Neuronal stem cell (in vitro differentiated cells): ENCODE measurements at regions not wholly inside any gene's neighbourhood (a gene's known extent, or its start where the extent isn't known, plus 50 kb on each side); places are given as distances from the start of the nearest gene placed in this dataset.

ENCODE experiments used
- DNase-seq: peaks from one replicate; pipeline ENCODE4 v3.0.0-alpha.2; 2013; ENCODE audit warnings: low spot score
- H2AFZ ChIP-seq: one replicate; pipeline ENCODE4 v1.6.1; 2013; ENCODE audit warnings: mild to moderate bottlenecking, low read length, inconsistent platforms
- H2AK5ac ChIP-seq: 2 replicates; pipeline ENCODE4 v1.6.1; 2013; ENCODE audit warnings: low read depth, mild to moderate bottlenecking, inconsistent platforms, low read length, moderate library complexity, mixed read lengths
- H2BK120ac ChIP-seq: 2 replicates; pipeline ENCODE4 v1.6.1; 2013; ENCODE audit warnings: low read depth, mild to moderate bottlenecking, inconsistent platforms, low read length, moderate library complexity, mixed read lengths
- H2BK12ac ChIP-seq: one replicate; pipeline ENCODE4 v1.6.1; 2013; ENCODE audit warnings: low read length, inconsistent platforms
- H2BK15ac ChIP-seq: 2 replicates; pipeline ENCODE4 v1.6.1; 2013; ENCODE audit warnings: mild to moderate bottlenecking, low read length, inconsistent platforms, mixed read lengths
- H2BK5ac ChIP-seq: one replicate; pipeline ENCODE4 v1.6.1; 2013; ENCODE audit warnings: inconsistent platforms, mild to moderate bottlenecking, low read length, moderate library complexity
- H3K14ac ChIP-seq: one replicate; pipeline ENCODE4 v1.6.1; 2013; ENCODE audit warnings: low read length, inconsistent platforms
- H3K18ac ChIP-seq: 2 replicates; pipeline ENCODE4 v1.6.1; 2013; ENCODE audit warnings: low read length, inconsistent platforms
- H3K23ac ChIP-seq: 2 replicates; pipeline ENCODE4 v1.6.1; 2013; ENCODE audit warnings: low read depth, mild to moderate bottlenecking, mixed read lengths, low read length, inconsistent platforms; ENCODE audit not compliant: poor library complexity
- H3K27ac ChIP-seq: replicated peaks from 3 replicates; pipeline ENCODE4 v1.5.1; 2013; ENCODE audit warnings: low read length, inconsistent platforms
- H3K27me3 ChIP-seq, 3 experiments: 2 replicates each; pipeline ENCODE4 v1.6.1; 2013; ENCODE audit warnings: low read length in 3 of 3, mild to moderate bottlenecking in 2 of 3, inconsistent platforms in 1 of 3, low read depth in 1 of 3, mixed read lengths in 1 of 3, moderate library complexity in 1 of 3; ENCODE audit not compliant: control insufficient read depth in 3 of 3, insufficient read depth in 3 of 3
- H3K36me3 ChIP-seq, 2 donors: replicated peaks in 1 of 2; 2 replicates each; pipeline ENCODE4 v1.6.1; 2013; ENCODE audit warnings: low read length in 2 of 2; ENCODE audit not compliant: control insufficient read depth in 2 of 2, insufficient read depth in 2 of 2
- H3K4ac ChIP-seq: 2 replicates; pipeline ENCODE4 v1.6.1; 2013; ENCODE audit warnings: inconsistent platforms, mild to moderate bottlenecking, low read length, moderate library complexity
- H3K4me1 ChIP-seq, 2 donors: 1 replicate in 1 of 2; 2 replicates in 1 of 2; pipeline ENCODE4 v1.6.1; 2013; ENCODE audit warnings: low read length in 2 of 2, low read depth in 1 of 2; ENCODE audit not compliant: control insufficient read depth in 2 of 2, insufficient read depth in 1 of 2
- H3K4me2 ChIP-seq: one replicate; pipeline ENCODE4 v1.6.1; 2013; ENCODE audit warnings: mild to moderate bottlenecking, low read length, inconsistent platforms; ENCODE audit not compliant: insufficient read depth, poor library complexity, severe bottlenecking
- H3K4me3 ChIP-seq, 2 donors: 2 replicates each; pipeline ENCODE4 v1.5.1; 2013; ENCODE audit warnings: low read length in 2 of 2, mild to moderate bottlenecking in 2 of 2, inconsistent platforms in 1 of 2, moderate library complexity in 1 of 2
- H3K79me1 ChIP-seq: one replicate; pipeline ENCODE4 v1.6.1; 2013; ENCODE audit warnings: low read depth, mild to moderate bottlenecking, inconsistent platforms, low read length, moderate library complexity
- H3K9ac ChIP-seq: one replicate; pipeline ENCODE4 v1.6.1; 2013; ENCODE audit warnings: mild to moderate bottlenecking, low read depth, low read length, inconsistent platforms; ENCODE audit not compliant: poor library complexity
- H3K9me3 ChIP-seq, 2 donors: replicated peaks in 1 of 2; 2 replicates each; pipeline versions ENCODE3 to v1.6.1; 2013; ENCODE audit warnings: low read length in 2 of 2, mild to moderate bottlenecking in 2 of 2, inconsistent platforms in 1 of 2, low read depth in 1 of 2, mixed read lengths in 1 of 2, moderate library complexity in 1 of 2; ENCODE audit not compliant: control insufficient read depth in 2 of 2, insufficient read depth in 1 of 2
- H4K8ac ChIP-seq: one replicate; pipeline ENCODE4 v1.6.1; 2013; ENCODE audit warnings: low read depth, mild to moderate bottlenecking, inconsistent platforms, low read length, moderate library complexity
- H4K91ac ChIP-seq: one replicate; pipeline ENCODE4 v1.6.1; 2013; ENCODE audit warnings: low read length, low read depth, mild to moderate bottlenecking, inconsistent platforms; ENCODE audit not compliant: poor library complexity
- WGBS, 2 donors: extraction: QIAGEN DNeasy Blood & Tissue Kit; methylation state at CpG; one replicate each; pipeline ENCODE4 v1.1.7; 2013; ENCODE audit warnings: missing lambda C conversion rate in 2 of 2, mixed read lengths in 1 of 2; ENCODE audit not compliant: insufficient read length in 2 of 2, insufficient replicate concordance in 1 of 2; ENCODE audit errors: extremely low coverage in 2 of 2; 5-methylcytosine and 5-hydroxymethylcytosine counted together

GRCh38 chr5:123810253-123810652 lies 298.3 kb downstream of the CSNK1G3 start:
- Histone ChIP-seq H2BK12ac (no peak overlapping the region), H3K9ac (no peak overlapping the region), H3K9me3 (no peaks in the 10 kb centered on the region), H3K23ac (no peak overlapping the region), H3K18ac (no peak overlapping the region), H2AFZ (no peak overlapping the region), H2BK5ac (no peak overlapping the region), H2BK15ac (no peak overlapping the region), H3K4me3 (no peak overlapping the region), H3K27ac (peak overlapping the region; percentile 5), H4K91ac (no peak overlapping the region), H3K27me3 (no peaks in the 10 kb centered on the region), H4K8ac (no peak overlapping the region), H3K14ac (no peak overlapping the region), H2BK120ac (no peak overlapping the region), H3K79me1 (no peaks in the 10 kb centered on the region), H3K4me2 (no peak overlapping the region), H2AK5ac (no peak overlapping the region), H3K36me3 (no peaks in the 10 kb centered on the region), H3K4ac (no peak overlapping the region), H3K4me1 (peaks cover 26 to 77% of the 10 kb centered on the region in 2 donors)
- DNase-seq, result no peak
- WGBS, 2 donors, result no CpG with 5 or more reads among the region's 4 CpGs

GRCh38 chr5:123809594-123810221 lies 297.7 kb downstream of the CSNK1G3 start:
- H3K23ac ChIP-seq, result no peak overlapping the region
- H3K27me3 ChIP-seq, result no peaks in the 10 kb centered on the region
- H2BK12ac ChIP-seq, result no peak overlapping the region
- no peaks in the 10 kb centered on the region for H3K79me1 ChIP-seq
- no peak overlapping the region for H3K18ac ChIP-seq
- H4K91ac ChIP-seq, result no peak overlapping the region
- DNase-seq, result no peak
- H3K14ac ChIP-seq, result no peak overlapping the region
- H3K4me2 ChIP-seq, result no peak overlapping the region
- H4K8ac ChIP-seq, result no peak overlapping the region
- H2AFZ ChIP-seq, result no peak overlapping the region
- H3K36me3 ChIP-seq, result no peaks in the 10 kb centered on the region
- no peak overlapping the region for H3K4ac ChIP-seq
- no peak overlapping the region for H2BK5ac ChIP-seq
- 100% methylated on average over 1 of the region's 7 CpGs; no CpG with 5 or more reads in 1 of the 2 donors for WGBS, 2 donors
- H3K9me3 ChIP-seq, result no peaks in the 10 kb centered on the region
- H3K9ac ChIP-seq, result no peak overlapping the region
- H2BK15ac ChIP-seq, result no peak overlapping the region
- no peak overlapping the region for H3K27ac ChIP-seq
- no peak overlapping the region for H2AK5ac ChIP-seq
- H3K4me1 ChIP-seq, result peaks cover 26 to 72% of the 10 kb centered on the region in 2 donors
- no peak overlapping the region for H3K4me3 ChIP-seq
- H2BK120ac ChIP-seq, result no peak overlapping the region

- peaks cover 20 to 62% of the 10 kb centered on the region in 2 donors for H3K4me1 ChIP-seq
- no peak overlapping the region for H3K4me2 ChIP-seq
- H4K8ac ChIP-seq, result no peak overlapping the region
- no peak overlapping the region for H3K18ac ChIP-seq
- H3K14ac ChIP-seq, result no peak overlapping the region
- no peaks in the 10 kb centered on the region for H3K79me1 ChIP-seq
- H3K27ac ChIP-seq, result peak overlapping the region; percentile 13
- H3K23ac ChIP-seq, result no peak overlapping the region
- H3K9me3 ChIP-seq, result no peaks in the 10 kb centered on the region
- H3K4ac ChIP-seq, result no peak overlapping the region
- no peak overlapping the region for H2BK15ac ChIP-seq
- H2AFZ ChIP-seq, result peak overlapping the region; percentile 36
- no peak overlapping the region for H2AK5ac ChIP-seq
- H3K36me3 ChIP-seq, result no peaks in the 10 kb centered on the region
- no peak overlapping the region for H2BK12ac ChIP-seq
- H3K9ac ChIP-seq, result no peak overlapping the region
- H4K91ac ChIP-seq, result no peak overlapping the region
- H2BK5ac ChIP-seq, result no peak overlapping the region
- WGBS, 2 donors, result no CpG with 5 or more reads among the region's 9 CpGs
- no peaks in the 10 kb centered on the region for H3K27me3 ChIP-seq
- DNase-seq, result no peak
- no peak overlapping the region for H3K4me3 ChIP-seq
- no peak overlapping the region for H2BK120ac ChIP-seq
Measured at GRCh38 chr5:123808461-123809380, 296.7 kb downstream of the CSNK1G3 start.
